ENCODE measurements at regions not wholly inside any gene's neighbourhood (a gene's known extent, or its start where the extent isn't known, plus 50 kb on each side); places are given as distances from the start of the nearest gene placed in this dataset.

DNA sequence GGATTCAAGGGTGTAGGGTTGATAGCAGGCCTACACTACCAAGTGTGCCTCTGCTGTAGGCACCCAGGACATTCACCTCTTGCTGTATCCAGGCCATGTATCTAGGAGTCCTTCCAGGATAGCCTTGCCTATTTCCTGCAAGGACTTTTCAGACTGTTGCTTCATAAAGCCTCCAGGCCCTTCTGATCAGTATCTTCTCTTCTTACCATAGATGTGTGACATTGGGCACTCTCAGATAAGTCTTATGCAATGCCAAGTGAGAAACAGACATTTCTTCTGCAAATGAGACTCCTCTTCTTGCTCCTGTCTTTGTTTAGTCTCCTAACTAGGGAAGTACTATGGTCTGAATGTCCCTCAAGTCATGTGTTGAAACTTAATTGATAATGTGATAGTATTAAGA, 386.8 kb downstream of the ANKRD50 start:
- H3K9me3 ChIP-seq, result no peaks in the 10 kb centered on the region
- TF ChIP-seq RXRA (IDR thresholded peaks at IDR 0.05; ENCODE audit: borderline replicate concordance, low read depth), result no peak
- no peak for TF ChIP-seq GABPA (IDR thresholded peaks at IDR 0.05; ENCODE audit: low read depth)
- TF ChIP-seq RAD21 (IDR thresholded peaks at IDR 0.05; ENCODE audit: low read length), result no peak
- TF ChIP-seq CHD2 (IDR thresholded peaks at IDR 0.05; ENCODE audit: low read length, partially characterized antibody), result no peak
- TF ChIP-seq, protein P1, sequence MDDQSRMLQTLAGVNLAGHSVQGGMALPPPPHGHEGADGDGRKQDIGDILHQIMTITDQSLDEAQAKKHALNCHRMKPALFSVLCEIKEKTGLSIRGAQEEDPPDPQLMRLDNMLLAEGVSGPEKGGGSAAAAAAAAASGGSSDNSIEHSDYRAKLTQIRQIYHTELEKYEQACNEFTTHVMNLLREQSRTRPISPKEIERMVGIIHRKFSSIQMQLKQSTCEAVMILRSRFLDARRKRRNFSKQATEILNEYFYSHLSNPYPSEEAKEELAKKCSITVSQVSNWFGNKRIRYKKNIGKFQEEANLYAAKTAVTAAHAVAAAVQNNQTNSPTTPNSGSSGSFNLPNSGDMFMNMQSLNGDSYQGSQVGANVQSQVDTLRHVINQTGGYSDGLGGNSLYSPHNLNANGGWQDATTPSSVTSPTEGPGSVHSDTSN (IDR thresholded peaks at IDR 0.05), result no peak
- TF ChIP-seq SIN3A (IDR thresholded peaks at IDR 0.05; ENCODE audit: borderline replicate concordance, low read depth, low read length), result no peak
- TF ChIP-seq GATA2 (CRISPR knock-in tag; IDR thresholded peaks at IDR 0.05), result no peak
- TF ChIP-seq TEAD4 (IDR thresholded peaks at IDR 0.05; ENCODE audit: borderline replicate concordance, insufficient read depth), result no peak
- TF ChIP-seq EP300 (IDR thresholded peaks at IDR 0.05; ENCODE audit: borderline replicate concordance in 1 of 2, low read depth in 1 of 2, low read length in 1 of 2), result no peak
- no peak for TF ChIP-seq SMC3 (IDR thresholded peaks at IDR 0.05; ENCODE audit: low read depth, low read length)
- TF ChIP-seq, protein P2, sequence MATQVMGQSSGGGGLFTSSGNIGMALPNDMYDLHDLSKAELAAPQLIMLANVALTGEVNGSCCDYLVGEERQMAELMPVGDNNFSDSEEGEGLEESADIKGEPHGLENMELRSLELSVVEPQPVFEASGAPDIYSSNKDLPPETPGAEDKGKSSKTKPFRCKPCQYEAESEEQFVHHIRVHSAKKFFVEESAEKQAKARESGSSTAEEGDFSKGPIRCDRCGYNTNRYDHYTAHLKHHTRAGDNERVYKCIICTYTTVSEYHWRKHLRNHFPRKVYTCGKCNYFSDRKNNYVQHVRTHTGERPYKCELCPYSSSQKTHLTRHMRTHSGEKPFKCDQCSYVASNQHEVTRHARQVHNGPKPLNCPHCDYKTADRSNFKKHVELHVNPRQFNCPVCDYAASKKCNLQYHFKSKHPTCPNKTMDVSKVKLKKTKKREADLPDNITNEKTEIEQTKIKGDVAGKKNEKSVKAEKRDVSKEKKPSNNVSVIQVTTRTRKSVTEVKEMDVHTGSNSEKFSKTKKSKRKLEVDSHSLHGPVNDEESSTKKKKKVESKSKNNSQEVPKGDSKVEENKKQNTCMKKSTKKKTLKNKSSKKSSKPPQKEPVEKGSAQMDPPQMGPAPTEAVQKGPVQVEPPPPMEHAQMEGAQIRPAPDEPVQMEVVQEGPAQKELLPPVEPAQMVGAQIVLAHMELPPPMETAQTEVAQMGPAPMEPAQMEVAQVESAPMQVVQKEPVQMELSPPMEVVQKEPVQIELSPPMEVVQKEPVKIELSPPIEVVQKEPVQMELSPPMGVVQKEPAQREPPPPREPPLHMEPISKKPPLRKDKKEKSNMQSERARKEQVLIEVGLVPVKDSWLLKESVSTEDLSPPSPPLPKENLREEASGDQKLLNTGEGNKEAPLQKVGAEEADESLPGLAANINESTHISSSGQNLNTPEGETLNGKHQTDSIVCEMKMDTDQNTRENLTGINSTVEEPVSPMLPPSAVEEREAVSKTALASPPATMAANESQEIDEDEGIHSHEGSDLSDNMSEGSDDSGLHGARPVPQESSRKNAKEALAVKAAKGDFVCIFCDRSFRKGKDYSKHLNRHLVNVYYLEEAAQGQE (IDR thresholded peaks at IDR 0.05; ENCODE audit: low read depth, low read length), result no peak
- TF ChIP-seq MXI1 (IDR thresholded peaks at IDR 0.05; ENCODE audit: low read depth, low read length), result no peak
- no peak for TF ChIP-seq FOSL2 (IDR thresholded peaks at IDR 0.05; ENCODE audit: borderline replicate concordance, low read depth)
- no peak for TF ChIP-seq JUND (IDR thresholded peaks at IDR 0.05)
- TF ChIP-seq ELF1 (IDR thresholded peaks at IDR 0.05), result no peak
- TF ChIP-seq YY1 (IDR thresholded peaks at IDR 0.05; ENCODE audit: low read depth), result no peak
- TF ChIP-seq EZH2phosphoT487 (IDR thresholded peaks at IDR 0.05; ENCODE audit: borderline replicate concordance, low read depth), result no peak
- TF ChIP-seq MEF2A (IDR thresholded peaks at IDR 0.05; ENCODE audit: borderline replicate concordance, low read depth), result no peak
- no peak overlapping the region for H3K9ac ChIP-seq
- H4K20me1 ChIP-seq (ENCODE audit: insufficient read depth), result no peaks in the 10 kb centered on the region
- H3K36me3 ChIP-seq (replicated peaks in 1 of 2; ENCODE audit: control insufficient read depth in 1 of 2, insufficient read depth in 2 of 2, low read length in 1 of 2), result no peaks in the 10 kb centered on the region
- H3K9me2 ChIP-seq, result no peaks in the 10 kb centered on the region
- no peaks in the 10 kb centered on the region for H3K27me3 ChIP-seq (ENCODE audit: insufficient read depth)
- CTCF ChIA-PET, result no interaction called here
- no peaks in the 10 kb centered on the region for H3K79me2 ChIP-seq (ENCODE audit: insufficient read depth)
- H3K4me1 ChIP-seq (ENCODE audit: control insufficient read depth in 1 of 2, insufficient read depth in 2 of 2, low read depth in 1 of 2, low read length in 1 of 2), result peaks cover 0 to 4% of the 10 kb centered on the region in 2 experiments; a peak in 2 of 4 replicates
- no peak for DNase-seq
- H3K27ac ChIP-seq (ENCODE audit: low read depth in 2 of 2, low read length in 1 of 2), result no peak overlapping the region
- no peak overlapping the region for H3K4me2 ChIP-seq
- H2AFZ ChIP-seq (ENCODE audit: low read depth), result no peak overlapping the region
- no peak overlapping the region for H3K4me3 ChIP-seq (ENCODE audit: low read depth in 2 of 2, low read length in 1 of 2)
- POLR2A ChIA-PET, result no interaction called here
- no peaks in the 10 kb centered on the region for H3F3A ChIP-seq (replicated peaks; ENCODE audit: insufficient read depth)

Data from SK-N-SH (cell line).